ENCODE measurements at regions not wholly inside any gene's neighbourhood (a gene's known extent, or its start where the extent isn't known, plus 50 kb on each side); places are given as distances from the start of the nearest gene placed in this dataset.

- H3K4me1 ChIP-seq = no peaks in the 10 kb centered on the region
- no peak overlapping the region for H3K27ac ChIP-seq
- FAIRE-seq (no peak), DNase-seq (no peak), ATAC-seq (peak in 2 of 4 donors; percentile 21 to 68)
- no peaks in the 10 kb centered on the region for H3K36me3 ChIP-seq
- H3K27me3 ChIP-seq = peaks cover 0 to 6% (median 0%) of the 10 kb centered on the region in 4 donors
- no peak for TF ChIP-seq CTCF (IDR thresholded peaks at IDR 0.05)
- 86 to 90% methylated on average over 4 of the region's 4 CpGs for WGBS, 2 donors
- intact Hi-C loops (cut with DNase I) = no loop called here
- no peaks in the 10 kb centered on the region for H3K9me3 ChIP-seq
- no peak overlapping the region for H3K4me3 ChIP-seq
Observed at GRCh38 chr10:22816298-22816653, 101.9 kb upstream of the PIP4K2A start.

- FAIRE-seq = no peak
- Histone ChIP-seq H3K4me3 (no peak overlapping the region), H3K36me3 (no peaks in the 10 kb centered on the region), H3K9me3 (no peaks in the 10 kb centered on the region), H3K4me1 (no peaks in the 10 kb centered on the region), H3K27ac (no peak overlapping the region), H3K27me3 (no peaks in the 10 kb centered on the region)
- TF ChIP-seq CTCF (IDR thresholded peaks at IDR 0.05) = no peak
- 63 to 77% methylated on average over 7 of the region's 7 CpGs for whole genome bisulfite sequencing, 2 donors
- ATAC-seq = no peak
- no peak for DNase-seq
- intact Hi-C loops (cut with DNase I) = no loop called here
Observed at GRCh38 chr10:22810643-22811465, 96.5 kb upstream of the PIP4K2A start.

- FAIRE-seq = no peak
- Histone ChIP-seq H3K36me3 (no peaks in the 10 kb centered on the region), H3K9me3 (no peaks in the 10 kb centered on the region), H3K27ac (no peak overlapping the region), H3K4me3 (no peak overlapping the region), H3K27me3 (no peaks in the 10 kb centered on the region), H3K4me1 (no peaks in the 10 kb centered on the region)
- WGBS, 2 donors = 85 to 95% methylated on average over 4 of the region's 4 CpGs
- no peak for ATAC-seq
- intact Hi-C loops (cut with DNase I) = no loop called here
- no peak for DNase-seq
- no peak for TF ChIP-seq CTCF (IDR thresholded peaks at IDR 0.05)
Observed at GRCh38 chr10:22807238-22807637, 92.9 kb upstream of the PIP4K2A start.

- Histone ChIP-seq H3K4me1 (no peaks in the 10 kb centered on the region), H3K27me3 (no peaks in the 10 kb centered on the region), H3K27ac (no peak overlapping the region), H3K9me3 (no peaks in the 10 kb centered on the region), H3K36me3 (no peaks in the 10 kb centered on the region), H3K4me3 (no peak overlapping the region)
- WGBS, 2 donors = 12 to 16% methylated on average over 4 of the region's 4 CpGs
- ATAC-seq = peak in 2 of 4 donors; percentile 16 to 56
- TF ChIP-seq CTCF (IDR thresholded peaks at IDR 0.05) = no peak
- DNase-seq = peak in 1 of 6 donors; percentile 28
- intact Hi-C loops (cut with DNase I) = no loop called here
- no peak for FAIRE-seq
Observed at GRCh38 chr10:22805304-22805703, 90.9 kb upstream of the PIP4K2A start.

GRCh38 chr10:22803261-22803885, 89.0 kb upstream of the PIP4K2A start:
- DNase-seq (no peak), ATAC-seq (no peak), FAIRE-seq (no peak)
- no peak overlapping the region for H3K27ac ChIP-seq
- WGBS, 2 donors = 79 to 83% methylated on average over 2 of the region's 2 CpGs
- no peaks in the 10 kb centered on the region for H3K27me3 ChIP-seq
- H3K4me3 ChIP-seq = no peak overlapping the region
- H3K9me3 ChIP-seq = no peaks in the 10 kb centered on the region
- H3K36me3 ChIP-seq = no peaks in the 10 kb centered on the region
- TF ChIP-seq CTCF (IDR thresholded peaks at IDR 0.05) = no peak
- no peaks in the 10 kb centered on the region for H3K4me1 ChIP-seq
- intact Hi-C loops (cut with DNase I) = no loop called here
